H1 (cell line): ENCODE measurements at regions not wholly inside any gene's neighbourhood (a gene's known extent, or its start where the extent isn't known, plus 50 kb on each side); places are given as distances from the start of the nearest gene placed in this dataset.

Experiments used
- ASH2L ChIP-seq: fragments of 200-600, 300-600 bp; sonication (generic); IDR thresholded peaks from one replicate; pipeline ENCODE4 v1.7.1; 2017; ENCODE audit warnings: low read length
- KDM5A ChIP-seq: fragments of 200-600 bp; IDR thresholded peaks from 2 replicates; pipeline ENCODE4 v1.7.1; 2012; ENCODE audit warnings: mild to moderate bottlenecking, low read length, inconsistent platforms, mixed read lengths
- TBP ChIP-seq: IDR thresholded peaks from 2 replicates; pipeline ENCODE4 v1.6.1; 2011; ENCODE audit warnings: low read depth, low read length, improper control_type of control experiment
- TF ChIP-seq, protein P1 (sequence below), 3 experiments: IDR thresholded peaks; 1 replicate in 2 of 3; 2 replicates in 1 of 3; pipeline versions ENCODE4 v1.5.1 to v1.6.1; 2011; ENCODE audit warnings: low read length in 3 of 3, mild to moderate bottlenecking in 3 of 3, inconsistent platforms in 2 of 3, low read depth in 1 of 3, moderate library complexity in 1 of 3; ENCODE audit not compliant: insufficient read depth in 1 of 3; ENCODE audit errors: control extremely low read depth in 1 of 3

DNA sequence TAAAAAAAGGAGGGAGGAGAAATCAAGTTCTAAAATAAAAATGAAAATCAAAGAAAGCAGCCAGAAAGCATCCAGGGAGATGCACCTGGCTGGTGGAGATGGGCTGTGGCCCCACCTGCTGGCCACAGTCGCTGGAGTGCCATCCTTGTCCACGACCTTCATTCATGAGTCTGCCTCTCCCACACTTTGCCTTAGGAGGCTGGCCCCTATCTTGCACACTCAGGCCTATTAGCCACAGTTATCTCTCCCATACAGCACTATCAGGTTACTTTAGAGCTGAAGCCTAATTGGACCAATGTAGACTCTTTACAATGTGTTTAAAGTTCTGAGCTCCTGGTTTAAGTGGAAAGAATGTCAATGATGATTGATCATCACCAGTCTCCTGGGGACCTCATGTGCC is 392.0 kb upstream of the RORA start (continued):
- TF ChIP-seq TBP: no peak
- TF ChIP-seq, protein P1, sequence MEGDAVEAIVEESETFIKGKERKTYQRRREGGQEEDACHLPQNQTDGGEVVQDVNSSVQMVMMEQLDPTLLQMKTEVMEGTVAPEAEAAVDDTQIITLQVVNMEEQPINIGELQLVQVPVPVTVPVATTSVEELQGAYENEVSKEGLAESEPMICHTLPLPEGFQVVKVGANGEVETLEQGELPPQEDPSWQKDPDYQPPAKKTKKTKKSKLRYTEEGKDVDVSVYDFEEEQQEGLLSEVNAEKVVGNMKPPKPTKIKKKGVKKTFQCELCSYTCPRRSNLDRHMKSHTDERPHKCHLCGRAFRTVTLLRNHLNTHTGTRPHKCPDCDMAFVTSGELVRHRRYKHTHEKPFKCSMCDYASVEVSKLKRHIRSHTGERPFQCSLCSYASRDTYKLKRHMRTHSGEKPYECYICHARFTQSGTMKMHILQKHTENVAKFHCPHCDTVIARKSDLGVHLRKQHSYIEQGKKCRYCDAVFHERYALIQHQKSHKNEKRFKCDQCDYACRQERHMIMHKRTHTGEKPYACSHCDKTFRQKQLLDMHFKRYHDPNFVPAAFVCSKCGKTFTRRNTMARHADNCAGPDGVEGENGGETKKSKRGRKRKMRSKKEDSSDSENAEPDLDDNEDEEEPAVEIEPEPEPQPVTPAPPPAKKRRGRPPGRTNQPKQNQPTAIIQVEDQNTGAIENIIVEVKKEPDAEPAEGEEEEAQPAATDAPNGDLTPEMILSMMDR (IDR thresholded peaks at IDR 0.05; ENCODE audit: control extremely low read depth in 1 of 3, insufficient read depth in 1 of 3, low read depth in 1 of 3, low read length in 3 of 3): peak; percentile 77 to 91 (median 86)
- no peak for TF ChIP-seq KDM5A
- no peak for TF ChIP-seq ASH2L
- TF ChIP-seq, all 59 proteins: peak for 3
